ENCODE measurements at regions not wholly inside any gene's neighbourhood (a gene's known extent, or its start where the extent isn't known, plus 50 kb on each side); places are given as distances from the start of the nearest gene placed in this dataset.

GRCh38 chr12:91985002-91985787 is 160.5 kb downstream of the BTG1 start:
- intact Hi-C loops (cut with DNase I) = no loop called here
- no peak for DNase-seq (ENCODE audit: low spot score)
- no peak for ATAC-seq

- DNase-seq (ENCODE audit: low spot score) (no peak), ATAC-seq (no peak)
- intact Hi-C loops (cut with DNase I) = no loop called here
These were observed 161.1 kb downstream of the BTG1 start for GRCh38 chr12:91984556-91984955.

GRCh38 chr12:91983935-91984334 is 161.7 kb downstream of the BTG1 start:
- ATAC-seq = no peak
- no peak for DNase-seq (ENCODE audit: low spot score)
- intact Hi-C loops (cut with DNase I) = no loop called here

- intact Hi-C loops (cut with DNase I) = no loop called here
- ATAC-seq = no peak
- DNase-seq (ENCODE audit: low spot score) = no peak
These were observed 162.7 kb downstream of the BTG1 start for GRCh38 chr12:91982946-91983345.

GRCh38 chr12:91980389-91980821 is 165.2 kb downstream of the BTG1 start:
- DNase-seq (ENCODE audit: low spot score) (no peak), ATAC-seq (no peak)
- intact Hi-C loops (cut with DNase I) = no loop called here

- DNase-seq (ENCODE audit: low spot score) (no peak), ATAC-seq (no peak)
- intact Hi-C loops (cut with DNase I) = no loop called here
These were observed 167.5 kb downstream of the BTG1 start for GRCh38 chr12:91978143-91978542.

GRCh38 chr12:91975891-91976290 is 169.8 kb downstream of the BTG1 start:
- DNase-seq (ENCODE audit: low spot score) = no peak
- intact Hi-C loops (cut with DNase I) = no loop called here
- no peak for ATAC-seq

GRCh38 chr12:91974541-91975085 is 171.0 kb downstream of the BTG1 start:
- intact Hi-C loops (cut with DNase I) = no loop called here
- DNase-seq (ENCODE audit: low spot score) (no peak), ATAC-seq (no peak)

- no peak for DNase-seq (ENCODE audit: low spot score)
- no peak for ATAC-seq
- intact Hi-C loops (cut with DNase I) = no loop called here
These were observed 171.8 kb downstream of the BTG1 start for GRCh38 chr12:91973813-91974212.

GRCh38 chr12:91972896-91973295 is 172.8 kb downstream of the BTG1 start:
- DNase-seq (ENCODE audit: low spot score) (no peak), ATAC-seq (no peak)
- intact Hi-C loops (cut with DNase I) = no loop called here

- DNase-seq (ENCODE audit: low spot score) (no peak), ATAC-seq (no peak)
- intact Hi-C loops (cut with DNase I) = no loop called here
These were observed 176.9 kb downstream of the BTG1 start for GRCh38 chr12:91968777-91969171.

GRCh38 chr12:91968076-91968776 is 177.4 kb downstream of the BTG1 start:
- intact Hi-C loops (cut with DNase I) = no loop called here
- ATAC-seq = no peak

GRCh38 chr12:91967590-91967989 is 178.1 kb downstream of the BTG1 start:
- intact Hi-C loops (cut with DNase I) = no loop called here
- DNase-seq (ENCODE audit: low spot score) = no peak
- ATAC-seq = no peak

More at GRCh38 chr12:91968076-91968776, 177.4 kb downstream of the BTG1 start:
- no peak for DNase-seq (ENCODE audit: low spot score)

GRCh38 chr12:91965781-91966180 is 179.9 kb downstream of the BTG1 start:
- intact Hi-C loops (cut with DNase I) = no loop called here
- DNase-seq (ENCODE audit: low spot score) (no peak), ATAC-seq (no peak)

GRCh38 chr12:91964501-91964900 is 181.1 kb downstream of the BTG1 start:
- no peak for DNase-seq (ENCODE audit: low spot score)
- intact Hi-C loops (cut with DNase I) = no loop called here
- ATAC-seq = no peak

GRCh38 chr12:91959220-91959619 is 186.4 kb downstream of the BTG1 start:
- DNase-seq (ENCODE audit: low spot score) (no peak), ATAC-seq (no peak)
- intact Hi-C loops (cut with DNase I) = no loop called here

GRCh38 chr12:91958816-91959215 is 186.8 kb downstream of the BTG1 start:
- no peak for DNase-seq (ENCODE audit: low spot score)
- intact Hi-C loops (cut with DNase I) = no loop called here
- no peak for ATAC-seq

GRCh38 chr12:91954747-91955146 is 190.9 kb downstream of the BTG1 start:
- no peak for ATAC-seq

GRCh38 chr12:91954326-91954725 is 191.3 kb downstream of the BTG1 start:
- ATAC-seq = no peak
- intact Hi-C loops (cut with DNase I) = no loop called here
- DNase-seq (ENCODE audit: low spot score) = no peak

More at GRCh38 chr12:91954747-91955146, 190.9 kb downstream of the BTG1 start:
- DNase-seq (ENCODE audit: low spot score) = no peak
- intact Hi-C loops (cut with DNase I) = no loop called here

GRCh38 chr12:91952916-91953315 is 192.7 kb downstream of the BTG1 start:
- no peak for ATAC-seq
- intact Hi-C loops (cut with DNase I) = no loop called here
- no peak for DNase-seq (ENCODE audit: low spot score)

All from sciatic nerve (tissue), 2 donors.